ENCODE measurements at regions not wholly inside any gene's neighbourhood (a gene's known extent, or its start where the extent isn't known, plus 50 kb on each side); places are given as distances from the start of the nearest gene placed in this dataset.
"Not testable (repeated sequence)": the region's sequence is repeated elsewhere in the genome, so short reads cannot be mapped to it uniquely, and the experiment has no call there.

GRCh38 chr3:4167230-4167629 is 135.9 kb upstream of the SETMAR start:
- H3K4me1 ChIP-seq (ENCODE audit: control insufficient read depth, insufficient read depth, low read length); H3K27ac ChIP-seq (ENCODE audit: low read length); H3K4me3 ChIP-seq (ENCODE audit: low read length); H3K9me3 ChIP-seq (ENCODE audit: control insufficient read depth, insufficient read depth, low read length); H3K36me3 ChIP-seq (ENCODE audit: control insufficient read depth, insufficient read depth, low read length); H3K27me3 ChIP-seq (ENCODE audit: control insufficient read depth, insufficient read depth, low read length); DNase-seq (ENCODE audit: low read depth, low spot score): not testable (repeated sequence)
- no CpG with 5 or more reads among the region's 1 CpG for WGBS (ENCODE audit: insufficient coverage, insufficient read length)

GRCh38 chr3:4174791-4175190 is 128.4 kb upstream of the SETMAR start:
- Histone ChIP-seq H3K4me1 (ENCODE audit: control insufficient read depth, insufficient read depth, low read length) (no peaks in the 10 kb centered on the region), H3K4me3 (ENCODE audit: low read length) (no peak overlapping the region), H3K9me3 (ENCODE audit: control insufficient read depth, insufficient read depth, low read length) (no peaks in the 10 kb centered on the region), H3K27me3 (ENCODE audit: control insufficient read depth, insufficient read depth, low read length) (no peaks in the 10 kb centered on the region), H3K36me3 (ENCODE audit: control insufficient read depth, insufficient read depth, low read length) (no peaks in the 10 kb centered on the region), H3K27ac (ENCODE audit: low read length) (no peak overlapping the region)
- WGBS (ENCODE audit: insufficient coverage, insufficient read length): no CpG with 5 or more reads among the region's 6 CpGs
- DNase-seq (ENCODE audit: low read depth, low spot score): no peak

- H3K27ac ChIP-seq (ENCODE audit: low read length): no peak overlapping the region
- H3K36me3 ChIP-seq (ENCODE audit: control insufficient read depth, insufficient read depth, low read length): no peaks in the 10 kb centered on the region
- DNase-seq (ENCODE audit: low read depth, low spot score): no peak
- H3K27me3 ChIP-seq (ENCODE audit: control insufficient read depth, insufficient read depth, low read length): no peaks in the 10 kb centered on the region
- no peaks in the 10 kb centered on the region; the same call in 1 of the 2 replicates for H3K9me3 ChIP-seq (ENCODE audit: control insufficient read depth, insufficient read depth, low read length)
- no peak overlapping the region for H3K4me3 ChIP-seq (ENCODE audit: low read length)
- H3K4me1 ChIP-seq (ENCODE audit: control insufficient read depth, insufficient read depth, low read length): no peaks in the 10 kb centered on the region
Measured at GRCh38 chr3:4191971-4192370, 111.2 kb upstream of the SETMAR start.

DNA sequence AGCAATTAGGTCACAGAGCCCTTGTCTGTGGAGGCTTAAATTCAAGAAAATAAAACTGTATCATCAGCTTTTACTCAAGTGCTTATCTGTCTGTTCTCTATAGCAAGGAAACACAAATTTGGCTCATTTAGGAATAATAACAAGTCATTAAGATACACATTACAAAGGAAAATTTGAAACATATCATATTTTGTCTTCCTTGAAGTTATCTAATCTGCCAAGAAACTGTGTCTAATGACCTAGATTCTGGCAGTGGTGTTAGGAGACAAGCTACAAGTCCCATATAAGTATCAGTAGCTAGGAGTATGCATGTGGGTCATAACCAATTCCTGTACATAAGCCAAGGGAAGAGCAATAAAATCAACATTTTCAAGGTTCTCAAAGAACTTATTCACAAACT is 108.2 kb upstream of the SETMAR start:
- no peak overlapping the region for H3K27ac ChIP-seq (ENCODE audit: low read length)
- no peaks in the 10 kb centered on the region; the same call in 1 of the 2 replicates for H3K9me3 ChIP-seq (ENCODE audit: control insufficient read depth, insufficient read depth, low read length)
- H3K4me1 ChIP-seq (ENCODE audit: control insufficient read depth, insufficient read depth, low read length): no peaks in the 10 kb centered on the region
- H3K36me3 ChIP-seq (ENCODE audit: control insufficient read depth, insufficient read depth, low read length): no peaks in the 10 kb centered on the region
- no peak overlapping the region for H3K4me3 ChIP-seq (ENCODE audit: low read length)
- no peak for DNase-seq (ENCODE audit: low read depth, low spot score)
- no peaks in the 10 kb centered on the region for H3K27me3 ChIP-seq (ENCODE audit: control insufficient read depth, insufficient read depth, low read length)

DNA sequence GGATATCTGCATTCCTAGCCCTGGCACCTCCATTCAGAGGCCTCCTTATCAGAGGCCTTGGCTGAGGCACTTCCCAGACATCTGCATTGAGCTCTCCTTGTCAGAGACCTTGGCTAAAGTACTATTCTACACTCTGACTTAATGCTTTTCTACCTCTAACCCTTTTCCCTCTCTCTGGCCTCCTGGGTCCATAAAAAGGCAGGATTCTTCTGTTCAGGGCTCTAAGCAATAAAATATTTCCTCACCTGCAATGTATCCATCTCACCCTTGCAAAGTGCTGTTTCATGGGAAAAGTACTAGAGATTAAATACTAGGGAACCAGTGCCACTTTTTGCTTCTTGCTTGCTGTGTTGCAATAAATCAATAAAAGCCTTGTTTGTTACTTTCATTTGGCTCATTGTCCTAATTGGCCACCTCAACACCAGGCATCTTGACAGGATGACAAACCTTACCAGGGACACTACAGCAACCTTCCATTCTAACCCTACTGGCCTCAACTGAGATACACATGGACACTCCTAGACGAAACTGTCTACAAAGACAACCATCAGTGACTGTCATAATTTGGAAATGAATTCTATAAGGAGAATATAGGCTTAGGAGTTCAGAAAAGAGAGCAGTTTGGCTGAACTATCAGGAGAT is 106.5 kb upstream of the SETMAR start:
- no peak overlapping the region for H3K4me3 ChIP-seq (ENCODE audit: low read length)
- no peaks in the 10 kb centered on the region for H3K4me1 ChIP-seq (ENCODE audit: control insufficient read depth, insufficient read depth, low read length)
- H3K36me3 ChIP-seq (ENCODE audit: control insufficient read depth, insufficient read depth, low read length): no peaks in the 10 kb centered on the region
- WGBS (ENCODE audit: insufficient coverage, insufficient read length): no CpG with 5 or more reads among the region's 1 CpG
- no peak for DNase-seq (ENCODE audit: low read depth, low spot score)
- no peaks in the 10 kb centered on the region for H3K27me3 ChIP-seq (ENCODE audit: control insufficient read depth, insufficient read depth, low read length)
- H3K9me3 ChIP-seq (ENCODE audit: control insufficient read depth, insufficient read depth, low read length): no peaks in the 10 kb centered on the region
- no peak overlapping the region for H3K27ac ChIP-seq (ENCODE audit: low read length)

- H3K9me3 ChIP-seq (ENCODE audit: control insufficient read depth, insufficient read depth, low read length): no peaks in the 10 kb centered on the region
- WGBS (ENCODE audit: insufficient coverage, insufficient read length): no CpG with 5 or more reads among the region's 6 CpGs
- no peaks in the 10 kb centered on the region for H3K36me3 ChIP-seq (ENCODE audit: control insufficient read depth, insufficient read depth, low read length)
- no peak for DNase-seq (ENCODE audit: low read depth, low spot score)
- H3K27me3 ChIP-seq (ENCODE audit: control insufficient read depth, insufficient read depth, low read length): no peaks in the 10 kb centered on the region
- H3K4me3 ChIP-seq (ENCODE audit: low read length): no peak overlapping the region
- H3K4me1 ChIP-seq (ENCODE audit: control insufficient read depth, insufficient read depth, low read length): no peaks in the 10 kb centered on the region
- no peak overlapping the region for H3K27ac ChIP-seq (ENCODE audit: low read length)
Measured at GRCh38 chr3:4197670-4198069, 105.5 kb upstream of the SETMAR start.

DNA sequence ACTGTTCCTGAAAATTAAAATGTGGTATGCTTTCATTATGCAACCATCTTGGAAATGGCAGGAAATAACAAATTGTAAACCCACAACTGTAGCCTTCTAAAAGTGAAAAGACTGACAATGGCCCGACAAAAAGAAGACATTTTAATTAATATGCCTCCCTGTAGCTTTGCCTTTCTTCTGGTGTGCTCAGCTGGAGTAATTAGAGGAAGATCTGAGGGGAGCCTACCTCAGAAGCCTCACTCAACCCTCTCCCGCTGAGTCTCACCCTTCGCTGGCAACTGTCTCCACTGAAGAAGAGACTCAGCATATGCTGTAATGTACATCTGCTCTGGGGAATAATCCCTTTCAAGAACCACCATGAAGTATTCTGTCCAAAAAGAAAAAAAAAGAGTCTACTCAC is 104.7 kb upstream of the SETMAR start:
- WGBS (ENCODE audit: insufficient coverage, insufficient read length): no CpG with 5 or more reads among the region's 3 CpGs
- H3K27me3 ChIP-seq (ENCODE audit: control insufficient read depth, insufficient read depth, low read length): no peaks in the 10 kb centered on the region
- no peaks in the 10 kb centered on the region for H3K9me3 ChIP-seq (ENCODE audit: control insufficient read depth, insufficient read depth, low read length)
- no peak overlapping the region for H3K27ac ChIP-seq (ENCODE audit: low read length)
- H3K4me1 ChIP-seq (ENCODE audit: control insufficient read depth, insufficient read depth, low read length): no peaks in the 10 kb centered on the region
- no peak for DNase-seq (ENCODE audit: low read depth, low spot score)
- H3K4me3 ChIP-seq (ENCODE audit: low read length): no peak overlapping the region
- H3K36me3 ChIP-seq (ENCODE audit: control insufficient read depth, insufficient read depth, low read length): no peaks in the 10 kb centered on the region

DNA sequence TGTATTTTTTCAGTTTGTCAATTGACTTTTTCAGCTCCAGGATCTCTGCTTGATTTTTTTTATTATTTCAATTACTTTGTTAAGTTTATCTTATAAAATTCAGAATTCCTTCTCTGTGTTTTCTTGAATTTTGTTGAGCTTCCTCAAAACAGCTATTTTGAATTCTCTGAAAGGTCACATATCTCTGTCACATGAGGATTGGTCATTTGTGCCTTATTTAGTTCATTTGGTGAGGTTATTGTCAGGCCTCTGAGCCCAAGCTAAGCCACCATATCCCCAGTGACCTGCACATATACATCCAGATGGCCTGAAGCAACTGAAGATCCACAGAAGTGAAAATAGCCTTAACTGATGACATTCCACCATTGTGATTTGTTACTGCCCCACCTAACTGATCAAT is 98.4 kb upstream of the SETMAR start:
- H3K27ac ChIP-seq (ENCODE audit: low read length); H3K27me3 ChIP-seq (ENCODE audit: control insufficient read depth, insufficient read depth, low read length); H3K4me1 ChIP-seq (ENCODE audit: control insufficient read depth, insufficient read depth, low read length); H3K36me3 ChIP-seq (ENCODE audit: control insufficient read depth, insufficient read depth, low read length); H3K9me3 ChIP-seq (ENCODE audit: control insufficient read depth, insufficient read depth, low read length); H3K4me3 ChIP-seq (ENCODE audit: low read length); DNase-seq (ENCODE audit: low read depth, low spot score): not testable (repeated sequence)

GRCh38 chr3:4207672-4208071 is 95.5 kb upstream of the SETMAR start:
- Histone ChIP-seq H3K27me3 (ENCODE audit: control insufficient read depth, insufficient read depth, low read length) (no peaks in the 10 kb centered on the region), H3K36me3 (ENCODE audit: control insufficient read depth, insufficient read depth, low read length) (no peaks in the 10 kb centered on the region), H3K27ac (ENCODE audit: low read length) (no peak overlapping the region), H3K4me3 (ENCODE audit: low read length) (no peak overlapping the region), H3K4me1 (ENCODE audit: control insufficient read depth, insufficient read depth, low read length) (no peaks in the 10 kb centered on the region), H3K9me3 (ENCODE audit: control insufficient read depth, insufficient read depth, low read length) (no peaks in the 10 kb centered on the region; the same call in 1 of the 2 replicates)
- DNase-seq (ENCODE audit: low read depth, low spot score): no peak
- no CpG with 5 or more reads among the region's 3 CpGs for WGBS (ENCODE audit: insufficient coverage, insufficient read length)

GRCh38 chr3:4208556-4208955 is 94.6 kb upstream of the SETMAR start:
- no peak overlapping the region for H3K4me3 ChIP-seq (ENCODE audit: low read length)
- no peaks in the 10 kb centered on the region for H3K27me3 ChIP-seq (ENCODE audit: control insufficient read depth, insufficient read depth, low read length)
- H3K4me1 ChIP-seq (ENCODE audit: control insufficient read depth, insufficient read depth, low read length): no peaks in the 10 kb centered on the region
- DNase-seq (ENCODE audit: low read depth, low spot score): no peak
- no peaks in the 10 kb centered on the region for H3K36me3 ChIP-seq (ENCODE audit: control insufficient read depth, insufficient read depth, low read length)
- WGBS (ENCODE audit: insufficient coverage, insufficient read length): no CpG with 5 or more reads among the region's 4 CpGs
- H3K9me3 ChIP-seq (ENCODE audit: control insufficient read depth, insufficient read depth, low read length): no peaks in the 10 kb centered on the region; the same call in 1 of the 2 replicates
- no peak overlapping the region for H3K27ac ChIP-seq (ENCODE audit: low read length)

DNA sequence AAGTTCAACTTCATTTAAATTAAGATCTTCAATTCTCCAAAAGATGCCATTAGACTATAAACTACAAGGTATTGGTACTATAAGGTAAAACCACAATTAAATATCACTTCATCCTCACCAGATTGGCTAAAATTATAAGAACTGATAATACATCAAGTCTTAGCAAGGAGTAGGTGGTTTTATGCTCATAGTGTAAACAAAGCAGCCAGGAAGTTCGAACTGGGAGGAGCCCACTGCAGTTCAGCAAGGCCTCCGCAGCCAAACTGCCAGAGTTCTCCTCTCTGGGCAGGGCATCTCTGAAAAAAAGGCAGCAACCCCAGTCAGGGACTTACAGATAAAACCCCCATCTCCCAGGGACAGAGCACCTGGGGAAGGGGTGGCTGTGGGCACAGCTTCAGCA is 91.6 kb upstream of the SETMAR start:
- no CpG with 5 or more reads among the region's 2 CpGs for WGBS (ENCODE audit: insufficient coverage, insufficient read length)

More for the DNA sequence above, 91.6 kb upstream of the SETMAR start:
- no peak overlapping the region for H3K27ac ChIP-seq (ENCODE audit: low read length)
- H3K9me3 ChIP-seq (ENCODE audit: control insufficient read depth, insufficient read depth, low read length): no peaks in the 10 kb centered on the region; the same call in 1 of the 2 replicates
- H3K27me3 ChIP-seq (ENCODE audit: control insufficient read depth, insufficient read depth, low read length): no peaks in the 10 kb centered on the region
- no peaks in the 10 kb centered on the region for H3K36me3 ChIP-seq (ENCODE audit: control insufficient read depth, insufficient read depth, low read length)
- DNase-seq (ENCODE audit: low read depth, low spot score): no peak
- H3K4me1 ChIP-seq (ENCODE audit: control insufficient read depth, insufficient read depth, low read length): no peaks in the 10 kb centered on the region
- H3K4me3 ChIP-seq (ENCODE audit: low read length): no peak overlapping the region
